PC-3 (cell line): ENCODE measurements at regions not wholly inside any gene's neighbourhood (a gene's known extent, or its start where the extent isn't known, plus 50 kb on each side); places are given as distances from the start of the nearest gene placed in this dataset.

Experiments
- CTCF ChIP-seq: fragments of 300-600 bp; sonication (generic); conservative IDR thresholded peaks from 2 replicates; pipeline ENCODE4 v1.5.1; 2017; ENCODE audit warnings: antibody characterized with exemption, low read depth, mild to moderate bottlenecking, low read length
- EZH2 ChIP-seq: fragments of 300-600 bp; sonication (generic); IDR thresholded peaks from one replicate; pipeline ENCODE4 v1.6.1; 2017; ENCODE audit warnings: antibody characterized with exemption, mild to moderate bottlenecking, low read length; ENCODE audit not compliant: unreplicated experiment
- EZH2phosphoT487 ChIP-seq: fragments of 300-600 bp; sonication (generic); IDR thresholded peaks from 2 replicates; pipeline ENCODE4 v1.6.1; 2018; ENCODE audit warnings: mild to moderate bottlenecking, antibody characterized with exemption, low read length, borderline replicate concordance

- TF ChIP-seq EZH2phosphoT487, result no peak
- no peak for TF ChIP-seq EZH2
- TF ChIP-seq CTCF, result no peak
Observed at GRCh38 chr13:86960876-86961275, 710.3 kb upstream of the SLITRK5 start.
